ENCODE measurements at regions not wholly inside any gene's neighbourhood (a gene's known extent, or its start where the extent isn't known, plus 50 kb on each side); places are given as distances from the start of the nearest gene placed in this dataset.

DNA sequence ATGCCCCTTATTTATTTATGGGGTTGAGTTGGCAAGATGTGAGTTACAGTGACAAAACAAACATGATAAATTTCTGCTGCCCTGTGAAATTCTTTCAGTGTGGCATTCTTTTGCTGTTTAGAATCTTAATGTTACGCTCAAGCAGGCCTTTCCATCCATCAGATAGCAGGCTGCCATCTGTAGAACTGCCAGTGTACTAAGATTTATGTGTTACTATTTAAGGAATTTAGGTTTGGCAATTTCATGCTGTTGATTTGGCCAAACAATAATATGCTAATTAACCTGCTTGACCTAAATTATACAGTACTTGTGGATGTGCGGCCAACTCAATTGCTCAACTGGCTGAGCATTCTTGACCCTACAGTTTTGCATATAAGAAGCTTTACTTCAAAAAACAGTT, 477.7 kb upstream of the TPK1 start:
- Histone ChIP-seq H3K79me2 (ENCODE audit: insufficient read depth, low read length) (no peaks in the 10 kb centered on the region), H3K9me3 (replicated peaks in 1 of 2; ENCODE audit: control insufficient read depth in 1 of 2, insufficient read depth in 1 of 2, low read length in 2 of 2) (peaks cover 0 to 3% of the 10 kb centered on the region in 2 donors), H2AFZ (ENCODE audit: insufficient read depth, low read depth, low read length, poor library complexity, severe bottlenecking) (no peak overlapping the region), H3K4me2 (replicated peaks; ENCODE audit: extremely low read depth, low read length, poor library complexity, severe bottlenecking) (no peak overlapping the region), H3K4me1 (ENCODE audit: control insufficient read depth in 1 of 2, insufficient read depth in 2 of 2, low read length in 2 of 2) (no peaks in the 10 kb centered on the region), H3K9ac (ENCODE audit: insufficient read depth, low read length, poor library complexity, severe bottlenecking) (no peak overlapping the region), H3K27me3 (ENCODE audit: control insufficient read depth in 2 of 2, insufficient read depth in 2 of 2, low read length in 2 of 2) (no peaks in the 10 kb centered on the region), H3K27ac (ENCODE audit: low read depth in 1 of 2, low read length in 2 of 2) (no peak overlapping the region), H3K4me3 (replicated peaks in 1 of 3; ENCODE audit: low read depth in 2 of 3, low read length in 3 of 3) (no peak overlapping the region), H3K36me3 (replicated peaks in 1 of 2; ENCODE audit: control insufficient read depth in 1 of 2, insufficient read depth in 2 of 2, low read length in 2 of 2) (no peaks in the 10 kb centered on the region), H4K20me1 (ENCODE audit: insufficient read depth, low read length) (no peaks in the 10 kb centered on the region)
- H3K4me1 Mint-ChIP-seq: no peaks in the 10 kb centered on the region
- DNase-seq: no peak
- no CpG with 5 or more reads among the region's 2 CpGs for WGBS (ENCODE audit: insufficient coverage)
- intact Hi-C loops (cut with micrococcal nuclease): no loop called here
- H3K9me3 Mint-ChIP-seq: peaks cover 2 to 11% (median 8%) of the 10 kb centered on the region in 7 donors
- no peak overlapping the region for H3K27ac Mint-ChIP-seq
- no peaks in the 10 kb centered on the region for H3K36me3 Mint-ChIP-seq
- no peak overlapping the region for H3K4me3 Mint-ChIP-seq
- H3K27me3 Mint-ChIP-seq (ENCODE audit: low read depth in 3 of 3): peaks cover 0 to 1% (median 0%) of the 10 kb centered on the region in 3 donors
- TF ChIP-seq, protein P1, sequence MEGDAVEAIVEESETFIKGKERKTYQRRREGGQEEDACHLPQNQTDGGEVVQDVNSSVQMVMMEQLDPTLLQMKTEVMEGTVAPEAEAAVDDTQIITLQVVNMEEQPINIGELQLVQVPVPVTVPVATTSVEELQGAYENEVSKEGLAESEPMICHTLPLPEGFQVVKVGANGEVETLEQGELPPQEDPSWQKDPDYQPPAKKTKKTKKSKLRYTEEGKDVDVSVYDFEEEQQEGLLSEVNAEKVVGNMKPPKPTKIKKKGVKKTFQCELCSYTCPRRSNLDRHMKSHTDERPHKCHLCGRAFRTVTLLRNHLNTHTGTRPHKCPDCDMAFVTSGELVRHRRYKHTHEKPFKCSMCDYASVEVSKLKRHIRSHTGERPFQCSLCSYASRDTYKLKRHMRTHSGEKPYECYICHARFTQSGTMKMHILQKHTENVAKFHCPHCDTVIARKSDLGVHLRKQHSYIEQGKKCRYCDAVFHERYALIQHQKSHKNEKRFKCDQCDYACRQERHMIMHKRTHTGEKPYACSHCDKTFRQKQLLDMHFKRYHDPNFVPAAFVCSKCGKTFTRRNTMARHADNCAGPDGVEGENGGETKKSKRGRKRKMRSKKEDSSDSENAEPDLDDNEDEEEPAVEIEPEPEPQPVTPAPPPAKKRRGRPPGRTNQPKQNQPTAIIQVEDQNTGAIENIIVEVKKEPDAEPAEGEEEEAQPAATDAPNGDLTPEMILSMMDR (IDR thresholded peaks at IDR 0.05): no peak

DNA sequence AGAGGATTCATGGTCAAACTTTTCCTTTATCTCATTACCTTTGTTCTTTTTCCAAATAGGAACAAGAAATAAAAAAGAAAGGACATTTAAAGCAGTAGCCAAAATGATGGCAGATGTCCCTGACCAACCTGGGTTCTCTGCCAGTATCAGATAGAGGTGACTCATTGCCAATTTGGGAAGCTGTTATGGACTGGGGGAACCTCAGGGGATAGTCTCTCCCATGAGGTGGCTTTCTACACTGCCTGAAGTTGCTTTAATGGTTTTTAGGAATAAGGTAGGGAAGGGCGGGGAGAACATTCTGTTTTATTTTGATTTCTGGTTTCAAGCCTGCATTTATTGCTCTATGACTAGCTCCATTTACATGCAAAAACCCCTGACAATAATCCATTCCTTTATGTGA, 457.9 kb upstream of the TPK1 start:
- H3K4me2 ChIP-seq (replicated peaks; ENCODE audit: extremely low read depth, low read length, poor library complexity, severe bottlenecking): no peak overlapping the region
- no peak overlapping the region for H3K9ac ChIP-seq (ENCODE audit: insufficient read depth, low read length, poor library complexity, severe bottlenecking)
- intact Hi-C loops (cut with micrococcal nuclease): no loop called here
- H3K36me3 Mint-ChIP-seq: no peaks in the 10 kb centered on the region
- no peaks in the 10 kb centered on the region for H4K20me1 ChIP-seq (ENCODE audit: insufficient read depth, low read length)
- H3K27ac Mint-ChIP-seq: no peak overlapping the region
- no peaks in the 10 kb centered on the region for H3K79me2 ChIP-seq (ENCODE audit: insufficient read depth, low read length)
- WGBS (ENCODE audit: insufficient coverage): no CpG with 5 or more reads among the region's 1 CpG
- H3K4me1 Mint-ChIP-seq: no peaks in the 10 kb centered on the region
- TF ChIP-seq, protein P1 (IDR thresholded peaks at IDR 0.05): no peak
- no peaks in the 10 kb centered on the region for H3K27me3 ChIP-seq (ENCODE audit: control insufficient read depth in 2 of 2, insufficient read depth in 2 of 2, low read length in 2 of 2)
- no peak overlapping the region for H3K4me3 Mint-ChIP-seq
- DNase-seq: no peak
- no peak overlapping the region for H2AFZ ChIP-seq (ENCODE audit: insufficient read depth, low read depth, low read length, poor library complexity, severe bottlenecking)
- no peak overlapping the region for H3K4me3 ChIP-seq (replicated peaks in 1 of 3; ENCODE audit: low read depth in 2 of 3, low read length in 3 of 3)
- no peaks in the 10 kb centered on the region for H3K27me3 Mint-ChIP-seq (ENCODE audit: low read depth in 3 of 3)
- H3K9me3 ChIP-seq (replicated peaks in 1 of 2; ENCODE audit: control insufficient read depth in 1 of 2, insufficient read depth in 1 of 2, low read length in 2 of 2): peaks cover 0 to 3% of the 10 kb centered on the region in 2 donors
- peaks cover 1 to 9% (median 3%) of the 10 kb centered on the region in 7 donors for H3K9me3 Mint-ChIP-seq
- no peaks in the 10 kb centered on the region for H3K36me3 ChIP-seq (replicated peaks in 1 of 2; ENCODE audit: control insufficient read depth in 1 of 2, insufficient read depth in 2 of 2, low read length in 2 of 2)
- H3K27ac ChIP-seq (ENCODE audit: low read depth in 1 of 2, low read length in 2 of 2): no peak overlapping the region
- no peaks in the 10 kb centered on the region for H3K4me1 ChIP-seq (ENCODE audit: control insufficient read depth in 1 of 2, insufficient read depth in 2 of 2, low read length in 2 of 2)
